ENCODE measurements at regions not wholly inside any gene's neighbourhood (a gene's known extent, or its start where the extent isn't known, plus 50 kb on each side); places are given as distances from the start of the nearest gene placed in this dataset.
A peak's percentile ranks its signal among the peaks of the same experiment; 100 is the strongest.
"Not testable (repeated sequence)": the region's sequence is repeated elsewhere in the genome, so short reads cannot be mapped to it uniquely, and the experiment has no call there.

DNA sequence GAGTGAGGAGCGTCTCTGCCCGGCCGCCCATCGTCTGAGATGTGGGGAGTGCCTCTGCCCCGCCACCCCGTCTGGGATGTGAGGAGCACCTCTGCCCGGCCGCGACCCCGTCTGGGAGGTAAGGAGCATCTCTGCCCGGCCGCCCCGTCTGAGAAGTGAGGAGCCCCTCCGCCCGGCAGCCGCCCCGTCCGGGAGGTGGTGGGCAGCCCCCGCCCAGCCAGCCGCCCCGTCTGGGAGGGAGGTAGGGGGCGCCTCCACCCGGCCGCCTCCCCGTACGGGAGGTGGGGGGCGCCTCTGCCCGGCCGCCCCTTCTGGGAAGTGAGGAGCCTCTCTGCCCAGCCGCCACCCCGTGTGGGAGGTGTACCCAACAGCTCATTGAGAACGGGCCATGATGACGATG, 1811.4 kb downstream of the EFNA5 start:
- not testable (repeated sequence) for DNase-seq

DNA sequence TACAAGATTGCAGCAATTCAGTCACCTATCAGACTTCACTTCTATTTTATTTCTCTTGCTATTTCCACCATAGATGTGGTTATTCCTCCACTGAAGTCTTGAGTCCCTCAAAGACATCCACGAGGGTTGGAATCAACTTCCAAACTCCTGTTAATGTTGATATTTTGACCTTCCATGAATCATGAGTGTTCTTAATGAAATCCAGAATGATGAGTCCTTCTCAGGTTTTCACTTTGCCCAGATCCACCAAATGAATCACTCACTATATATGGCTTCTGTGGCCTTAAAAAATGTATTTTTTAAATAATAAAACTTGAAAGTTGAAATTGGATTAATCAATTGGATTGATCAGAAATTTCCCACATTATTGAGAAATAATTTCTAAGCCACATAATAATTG, 1821.0 kb downstream of the EFNA5 start:
- DNase-seq, result no peak

DNA sequence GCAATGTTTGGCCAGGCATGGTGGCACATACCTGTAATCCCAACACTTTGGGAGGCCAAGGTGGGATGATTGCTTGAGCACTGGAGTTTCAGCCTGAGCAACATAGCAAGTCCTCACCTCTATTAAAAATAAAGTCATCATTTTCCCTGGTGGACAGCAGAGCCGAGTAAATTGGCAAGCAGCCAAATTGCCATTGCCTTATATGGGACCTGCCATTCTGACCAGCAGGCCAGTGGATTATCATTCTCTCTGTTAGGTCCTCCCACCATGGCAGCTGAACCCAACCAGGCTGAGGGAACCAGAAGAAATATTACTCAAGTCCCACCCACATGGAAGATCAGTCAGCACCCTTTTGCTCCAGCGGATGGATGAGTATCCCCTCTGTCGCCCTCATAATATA, 1829.9 kb downstream of the EFNA5 start:
- DNase-seq, result no peak

DNA sequence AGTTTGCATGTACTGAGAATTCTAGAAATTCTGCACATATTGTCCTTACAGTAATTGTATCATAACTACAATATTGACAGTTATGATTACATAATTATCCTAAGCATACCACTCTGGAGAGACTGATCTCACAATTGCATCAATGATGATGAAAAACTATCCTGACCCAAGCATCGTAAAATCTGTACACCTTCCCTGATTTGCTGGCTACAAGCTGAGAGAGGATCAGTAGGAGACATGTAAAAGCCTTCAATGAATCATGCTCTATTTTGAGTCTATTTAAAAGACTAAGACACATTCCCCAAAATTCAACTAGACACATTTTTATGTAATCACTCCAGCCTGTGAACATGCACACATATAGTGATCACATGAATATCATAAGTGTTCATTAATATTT, 1833.8 kb downstream of the EFNA5 start:
- no peak for DNase-seq

DNA sequence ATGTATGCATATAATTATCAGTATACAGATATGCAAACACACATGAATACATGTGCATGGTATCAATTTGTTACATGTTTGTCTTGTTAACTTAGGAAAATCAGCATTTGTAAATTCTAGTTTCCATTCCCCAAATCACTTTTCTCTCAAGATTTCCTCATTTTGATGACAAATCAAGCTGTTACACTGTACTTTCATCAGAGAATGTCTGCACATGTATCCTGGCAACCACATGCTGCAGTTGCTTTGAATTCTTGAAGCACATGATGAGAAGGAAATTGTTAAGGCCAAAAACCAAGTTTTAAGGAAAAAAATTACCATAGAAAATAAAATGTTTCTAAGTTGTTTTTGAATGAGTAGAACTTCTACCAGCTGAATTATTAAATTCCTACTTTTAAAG, 1834.5 kb downstream of the EFNA5 start:
- peak in 4 of 56 donors; percentile 3 to 25 (median 8) for DNase-seq

DNA sequence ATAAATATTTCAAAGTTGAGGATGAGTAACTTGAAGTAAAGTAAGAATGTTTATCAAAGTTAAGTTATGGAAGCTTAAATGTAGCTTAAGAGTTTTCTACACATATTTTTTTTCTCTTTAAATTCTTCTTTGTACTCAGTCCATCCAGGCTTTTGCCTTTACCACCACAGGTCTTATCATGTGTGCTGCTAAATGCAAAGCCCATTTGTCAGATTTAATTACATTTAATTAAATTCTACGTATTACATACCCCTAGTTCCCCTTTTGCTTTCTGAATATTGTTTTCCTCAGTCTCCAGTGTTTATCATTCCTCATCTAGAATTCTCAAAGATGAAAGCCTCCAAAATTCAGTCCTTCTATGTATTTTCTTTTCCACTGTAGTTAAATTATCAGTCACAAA, 1841.9 kb downstream of the EFNA5 start:
- no peak for DNase-seq

DNA sequence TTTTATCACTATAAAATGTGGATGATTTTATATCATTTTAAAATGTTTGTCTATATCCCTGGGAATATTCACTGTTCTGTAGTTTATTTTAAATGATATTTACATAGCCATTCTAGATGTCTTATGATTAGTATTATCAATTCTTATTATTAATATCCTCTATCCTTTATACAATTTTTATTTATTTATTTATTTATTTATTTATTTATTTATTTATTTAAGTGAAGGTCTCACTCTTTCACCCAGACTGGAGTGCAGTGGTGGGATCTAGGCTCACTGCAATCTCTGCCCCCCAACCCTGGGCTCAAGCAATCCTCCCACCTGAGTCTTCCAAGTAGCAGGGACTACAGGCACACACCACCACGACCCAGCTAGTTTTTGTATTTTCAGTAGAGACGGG, 1848.9 kb downstream of the EFNA5 start:
- no peak for DNase-seq

DNA sequence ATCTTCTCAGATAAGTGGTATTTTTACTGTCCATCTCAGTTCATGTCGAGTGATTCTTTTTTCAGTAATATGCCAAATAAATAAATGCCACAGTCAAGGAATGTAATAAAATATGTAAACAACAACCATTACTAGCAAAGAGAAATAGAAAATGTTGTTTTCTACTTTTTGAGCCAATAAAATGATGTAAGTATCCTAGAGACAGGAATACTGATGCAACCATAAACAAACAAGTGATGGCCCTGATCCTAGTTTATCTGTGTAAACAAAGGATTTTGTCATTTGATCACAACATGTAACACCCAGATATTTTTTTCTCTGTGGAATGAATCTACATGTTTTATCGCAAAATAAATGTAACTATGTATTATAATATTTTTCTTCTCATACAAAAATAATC, 1852.8 kb downstream of the EFNA5 start:
- DNase-seq, result no peak

DNA sequence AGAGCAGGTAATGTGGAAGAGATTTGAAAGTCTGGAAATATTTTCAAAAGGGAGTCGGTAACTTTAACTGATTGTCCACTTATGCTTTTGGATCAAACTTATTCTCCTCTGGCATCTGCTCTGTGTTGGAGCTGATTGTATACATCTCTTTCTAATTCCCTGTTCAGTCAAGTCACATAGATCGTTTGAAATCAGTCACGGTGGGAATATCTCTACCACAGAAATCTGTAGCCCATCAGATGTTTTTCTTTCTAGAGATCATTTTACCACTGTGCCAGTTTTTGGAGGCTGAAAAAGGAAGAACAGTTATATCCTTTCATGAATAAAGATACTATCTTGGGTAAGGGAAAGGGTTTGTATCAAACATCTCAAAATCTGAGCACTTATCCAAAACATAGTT, 1853.3 kb downstream of the EFNA5 start:
- no peak for DNase-seq

DNA sequence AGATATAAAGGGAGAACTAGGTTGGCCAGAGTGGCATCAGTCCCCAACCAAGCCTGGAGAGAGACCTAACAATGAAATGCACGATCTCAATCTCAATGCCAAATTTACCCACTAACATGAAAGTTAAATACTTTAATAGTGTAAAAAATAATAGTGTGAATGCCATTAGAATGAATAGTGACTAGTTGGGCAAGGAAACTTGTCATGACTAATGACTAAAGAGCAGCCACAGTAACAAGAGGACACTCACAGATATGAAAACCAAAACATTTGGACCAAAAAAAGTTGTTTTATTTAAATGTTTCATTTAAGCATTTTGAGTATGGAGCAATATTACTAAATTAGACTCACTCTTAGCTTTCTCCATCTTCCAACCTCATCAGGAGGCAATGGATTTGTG, 1853.8 kb downstream of the EFNA5 start:
- DNase-seq, result no peak

DNA sequence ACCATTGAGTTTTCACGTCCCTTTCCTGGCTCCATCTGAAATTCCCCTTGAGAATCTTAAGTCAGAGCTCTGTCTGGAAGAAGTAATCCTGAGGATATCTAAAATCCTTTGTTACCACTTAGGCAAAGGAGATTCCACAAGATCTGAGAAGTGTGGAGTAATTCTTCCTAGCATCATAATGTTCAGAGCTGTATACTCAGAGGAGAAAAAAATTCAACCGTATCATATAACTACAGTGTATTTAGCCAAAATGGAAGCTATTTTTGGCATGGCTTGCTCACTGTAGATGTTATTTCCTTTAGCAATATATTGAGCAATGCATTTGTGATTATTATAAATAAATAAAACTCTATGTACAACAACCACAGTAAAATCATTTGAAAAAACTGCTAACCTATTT, 1858.4 kb downstream of the EFNA5 start:
- DNase-seq, result no peak

DNA sequence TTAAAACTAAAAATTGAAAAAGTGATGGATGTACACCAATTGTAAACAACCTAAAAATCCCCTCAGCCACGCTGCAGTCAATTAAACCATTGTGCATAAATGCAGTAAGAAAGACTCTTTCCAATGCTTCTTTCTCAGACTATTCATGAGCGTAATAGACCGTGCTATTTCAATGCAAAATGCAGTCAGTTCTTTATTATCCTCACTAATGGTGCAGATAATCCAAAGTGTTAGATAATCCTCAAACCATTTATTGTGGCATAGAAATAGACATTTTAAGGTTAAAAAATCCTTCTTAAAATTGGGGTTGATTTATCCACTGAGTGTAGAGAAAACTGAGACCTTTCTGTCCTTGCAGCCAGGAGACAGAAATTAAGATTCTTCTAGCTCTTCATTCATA, 1862.8 kb downstream of the EFNA5 start:
- no peak for DNase-seq

DNA sequence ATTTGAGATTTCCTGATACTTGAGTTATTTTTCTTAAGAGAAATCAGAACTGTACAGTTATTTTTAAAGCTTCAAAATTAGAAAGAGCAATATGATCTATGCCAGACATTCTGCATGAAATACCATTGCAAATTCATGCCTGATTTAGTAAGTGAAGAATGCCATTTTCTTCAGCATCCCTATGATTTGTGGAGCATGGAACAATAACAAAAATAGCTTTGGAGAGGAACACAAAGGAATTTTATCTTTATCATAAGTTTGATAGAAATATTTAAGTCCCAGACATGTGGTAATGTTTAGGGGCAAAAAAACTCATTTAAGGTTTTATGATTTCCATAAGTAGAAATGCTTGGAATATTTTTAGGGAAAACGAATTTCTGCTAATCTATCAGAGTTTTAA, 1863.4 kb downstream of the EFNA5 start:
- DNase-seq, result no peak

DNA sequence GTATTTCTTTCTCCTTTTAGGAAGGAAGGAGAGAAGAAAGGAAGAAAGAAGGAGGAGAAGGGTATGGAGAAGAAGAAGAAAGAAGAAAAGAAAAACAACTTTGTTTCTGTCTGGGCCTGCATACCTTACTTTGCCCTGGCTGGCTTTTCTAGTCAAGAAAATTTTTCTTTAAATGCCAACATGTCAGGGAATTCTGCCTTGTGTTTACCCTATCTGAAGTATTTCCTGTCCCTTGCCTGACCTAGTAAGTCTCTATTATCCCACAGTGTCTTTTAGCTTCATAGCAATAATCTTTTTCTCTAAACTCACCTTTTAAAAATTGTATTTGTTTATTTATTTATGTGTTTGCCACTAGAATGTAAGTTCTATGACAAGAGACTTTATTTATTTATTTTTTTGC, 1864.1 kb downstream of the EFNA5 start:
- DNase-seq, result no peak

DNA sequence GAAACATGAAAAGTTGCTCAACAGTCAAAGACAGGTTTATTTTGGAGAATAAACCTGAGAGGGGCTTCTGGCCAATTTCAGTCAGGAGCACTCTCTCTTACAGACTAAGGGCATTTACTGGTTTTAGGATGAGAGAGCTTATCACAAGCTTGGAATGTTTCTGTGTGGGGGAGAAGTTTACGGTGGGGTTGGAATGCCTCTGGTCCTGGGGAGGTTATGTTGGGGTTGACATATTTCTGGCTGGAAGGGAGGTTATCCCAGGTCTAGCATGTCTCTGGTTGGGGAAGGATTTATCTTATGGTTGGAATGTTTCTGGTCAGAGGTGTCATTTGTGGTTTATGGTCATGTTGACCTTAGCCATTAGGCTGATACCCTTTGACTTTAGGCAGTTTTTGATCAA, 1867.3 kb downstream of the EFNA5 start:
- DNase-seq, result no peak

DNA sequence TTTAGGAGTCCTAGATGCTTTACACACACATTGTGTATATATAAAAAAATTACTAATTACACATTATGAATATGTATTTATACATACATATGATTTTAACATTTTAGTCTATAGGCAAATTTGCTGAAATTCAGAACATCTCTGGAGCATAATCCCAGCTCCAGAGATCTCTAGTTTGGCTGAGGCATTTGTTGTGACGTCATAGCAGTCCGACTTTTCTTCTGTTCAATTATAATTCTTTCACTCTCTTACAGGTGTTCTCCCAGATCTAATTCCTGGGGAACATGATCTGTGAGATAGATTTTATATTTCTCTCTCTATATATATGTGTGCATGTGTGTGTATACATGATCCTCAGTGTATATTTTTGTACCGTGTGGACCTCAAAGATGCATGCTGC, 1876.2 kb downstream of the EFNA5 start:
- no peak for DNase-seq

DNA sequence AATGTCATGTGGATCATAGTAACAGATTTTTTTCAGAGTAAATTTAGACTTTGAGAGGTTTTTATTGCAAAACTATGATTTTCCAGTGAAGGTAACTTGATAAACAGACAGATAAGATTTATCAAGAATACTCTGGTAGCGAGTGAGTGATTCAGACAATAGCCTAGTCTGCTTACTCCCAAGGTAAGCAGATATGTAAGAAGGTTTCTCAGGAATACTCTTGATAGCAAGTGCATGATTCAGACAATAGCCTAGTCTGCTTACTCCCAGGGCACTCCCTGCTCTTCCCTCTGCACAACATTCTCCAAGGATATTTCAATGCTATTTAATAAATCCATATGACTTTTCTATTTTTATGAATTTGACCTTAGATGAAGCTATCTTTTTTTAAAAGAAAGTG, 1881.5 kb downstream of the EFNA5 start:
- DNase-seq, result no peak

DNA sequence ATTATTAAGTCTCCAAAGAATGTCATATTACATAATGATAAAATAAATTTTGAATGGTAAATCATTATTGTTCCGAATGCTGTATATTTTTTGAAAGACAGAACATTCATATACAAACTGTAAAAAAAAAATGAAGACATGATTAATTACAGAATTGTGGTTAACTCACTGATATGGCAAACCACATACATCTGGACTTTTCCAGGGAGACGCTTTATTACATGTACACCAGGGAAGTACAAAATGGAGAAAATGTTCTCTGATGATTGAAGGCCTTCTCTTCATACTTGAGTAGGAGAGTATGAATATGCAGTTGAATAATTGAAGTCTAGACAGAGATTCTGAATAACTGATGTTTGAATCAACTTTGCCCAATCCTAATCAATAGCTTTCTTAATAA, 1886.9 kb downstream of the EFNA5 start:
- DNase-seq, result no peak

DNA sequence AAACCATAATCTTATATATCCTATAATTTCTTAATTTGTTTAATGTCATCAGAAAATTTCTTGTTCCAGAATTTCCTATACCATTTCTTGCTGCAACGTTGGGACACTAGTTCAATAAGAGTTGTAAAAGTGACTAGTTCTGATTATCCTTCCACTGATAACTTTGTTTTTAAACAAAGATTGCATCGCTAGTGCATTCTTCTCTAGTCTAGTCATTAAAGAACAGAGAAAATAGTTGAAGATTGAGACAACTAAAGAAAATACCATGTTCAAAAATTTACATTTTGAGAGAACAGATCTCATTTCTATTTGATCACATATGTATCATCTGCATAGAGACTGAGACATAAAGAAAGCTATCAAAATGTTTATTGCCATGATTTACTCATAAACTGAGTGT, 1888.2 kb downstream of the EFNA5 start:
- DNase-seq, result no peak

DNA sequence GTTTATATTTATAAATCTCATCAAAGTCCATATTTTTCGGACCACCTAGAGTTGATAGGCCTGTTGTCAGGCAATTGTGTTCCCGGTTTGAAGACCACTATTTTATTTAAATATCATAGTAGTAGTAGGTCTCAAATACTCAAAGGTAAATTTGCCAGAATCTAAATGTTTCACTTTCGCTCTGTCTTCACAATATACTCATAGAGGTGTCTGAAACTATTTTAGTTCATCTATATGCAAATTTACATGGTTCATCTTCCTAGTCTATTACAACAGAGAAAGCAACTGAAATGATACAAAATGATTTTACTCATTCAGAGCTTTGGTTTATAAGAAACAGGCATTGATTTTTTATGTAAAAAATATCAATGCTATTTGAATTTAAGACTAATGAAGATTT, 1897.5 kb downstream of the EFNA5 start:
- no peak for DNase-seq

DNA sequence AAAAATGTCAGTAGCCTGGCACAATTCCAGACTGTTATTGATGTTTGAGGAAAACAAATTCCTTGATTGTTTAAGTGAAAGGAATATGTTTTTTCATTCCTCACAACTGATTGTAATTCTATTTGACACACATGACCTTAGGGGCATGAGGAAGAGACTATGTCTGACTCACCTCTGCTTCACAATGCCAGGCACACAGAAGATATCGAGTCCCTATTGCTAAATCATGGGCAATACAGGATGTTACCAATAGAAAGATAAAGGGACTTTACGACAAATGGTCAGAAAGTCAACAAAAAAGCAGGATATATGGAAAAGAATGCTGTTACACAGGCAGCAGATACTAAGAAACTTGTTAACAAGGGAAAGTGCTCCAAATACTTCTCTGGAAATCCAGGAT, 1903.5 kb downstream of the EFNA5 start:
- no peak for DNase-seq

DNA sequence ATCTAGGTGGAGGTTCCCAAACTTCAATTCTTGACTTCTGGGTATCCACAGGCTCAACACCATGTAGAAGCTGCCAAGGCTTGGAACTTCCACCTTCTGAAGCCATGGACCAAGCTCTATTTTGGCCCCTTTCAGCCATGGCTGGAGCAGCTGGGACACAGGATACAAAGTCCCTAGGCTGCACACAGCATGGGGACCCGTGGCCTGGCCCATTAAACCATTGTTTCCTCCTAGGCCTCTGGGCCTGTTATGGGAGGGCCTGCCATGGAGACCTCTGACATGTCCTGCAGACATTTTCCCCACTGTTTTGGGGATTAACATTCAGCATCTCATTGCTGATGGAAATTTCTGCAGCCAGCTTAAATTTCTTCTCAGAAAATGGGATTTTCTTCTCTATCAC, 1908.0 kb downstream of the EFNA5 start:
- DNase-seq, result no peak

DNA sequence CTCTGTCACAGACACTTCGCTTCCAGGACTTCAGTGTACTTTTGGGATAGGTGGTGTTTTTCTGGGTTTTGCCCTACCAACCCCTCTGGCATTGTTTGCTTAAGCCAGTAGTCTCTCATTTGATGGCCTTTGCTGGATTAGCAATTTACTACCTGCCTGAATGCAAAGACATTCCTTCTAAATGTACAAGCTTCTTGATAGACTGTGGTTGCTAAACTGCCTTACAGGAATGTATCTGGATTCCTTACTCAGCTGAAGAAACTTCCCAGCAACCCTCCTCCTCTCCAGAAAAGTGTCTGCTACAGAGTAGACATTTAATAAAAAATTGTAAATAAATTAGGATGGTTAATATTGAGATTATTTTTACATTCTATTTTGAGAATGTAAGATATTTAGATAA, 1916.7 kb downstream of the EFNA5 start:
- DNase-seq, result no peak

DNA sequence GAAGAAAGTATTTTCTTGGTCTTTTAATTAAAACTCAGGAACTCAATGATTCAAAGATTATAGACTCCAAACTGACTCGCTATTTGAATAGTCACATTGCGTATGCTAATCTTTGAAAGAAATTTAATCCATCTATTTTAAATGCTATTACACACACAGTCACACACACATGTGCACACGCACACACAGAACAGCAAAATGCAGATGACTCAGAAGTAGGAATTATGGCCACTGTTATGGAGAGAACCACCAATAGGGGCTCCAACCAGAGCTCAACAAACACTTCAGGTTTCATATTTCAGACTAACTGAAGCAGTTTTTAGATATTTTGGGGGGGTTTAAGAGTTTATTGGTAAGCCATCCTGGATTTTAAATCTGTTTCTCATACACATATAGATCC, 1917.9 kb downstream of the EFNA5 start:
- no peak for DNase-seq

DNA sequence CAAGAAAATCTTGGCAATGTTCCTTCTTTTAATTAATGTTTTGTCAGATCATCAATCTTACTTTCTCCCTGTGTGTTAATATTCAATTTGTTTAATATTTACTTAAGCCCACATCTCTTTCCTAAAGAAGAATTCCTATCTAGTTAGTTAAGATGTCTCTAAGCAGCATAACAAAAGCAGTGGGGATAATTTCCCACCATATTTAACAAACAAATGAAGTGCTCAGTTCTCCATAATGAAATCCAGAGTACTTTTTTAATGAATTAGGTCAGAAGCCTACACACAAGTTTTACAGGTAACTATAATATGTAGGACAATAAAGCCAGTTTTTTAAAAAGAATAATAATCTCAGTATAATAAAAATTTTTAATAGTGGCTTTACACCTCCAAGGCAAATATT, 1918.8 kb downstream of the EFNA5 start:
- no peak for DNase-seq

Measured in nucleus accumbens (tissue), 56 donors.